NCI-H1105 treated with DMSO at 0.1 percent for 48 hours (cell line): ENCODE measurements at regions not wholly inside any gene's neighbourhood (a gene's known extent, or its start where the extent isn't known, plus 50 kb on each side); places are given as distances from the start of the nearest gene placed in this dataset.

Source experiments
- DNase-seq: peaks from one replicate; lab custom pipeline; 2025; lab: John Stamatoyannopoulos, UW

GRCh38 chr13:107864543-107865317 is 350.6 kb downstream of the LIG4 start:
- DNase-seq: peak; percentile 78

DNA sequence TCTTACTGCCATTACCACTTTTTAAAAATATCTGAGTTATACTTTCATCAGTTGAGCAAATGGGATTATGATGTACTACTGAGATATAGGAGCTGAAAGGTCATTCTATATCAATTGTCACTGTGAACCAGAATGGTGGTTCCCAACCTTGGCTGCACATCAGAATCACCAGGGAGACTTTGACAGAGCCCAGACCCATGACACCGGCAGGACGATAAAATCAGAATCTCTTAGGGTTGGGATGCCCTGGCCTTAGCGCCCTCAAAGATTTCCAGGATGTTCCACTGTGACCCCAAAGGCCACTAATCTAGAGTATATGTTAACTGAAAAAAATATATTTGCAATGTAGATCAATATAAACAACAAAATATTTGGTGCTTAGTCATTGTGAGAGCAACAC is 355.1 kb downstream of the LIG4 start:
- DNase-seq: no peak

DNA sequence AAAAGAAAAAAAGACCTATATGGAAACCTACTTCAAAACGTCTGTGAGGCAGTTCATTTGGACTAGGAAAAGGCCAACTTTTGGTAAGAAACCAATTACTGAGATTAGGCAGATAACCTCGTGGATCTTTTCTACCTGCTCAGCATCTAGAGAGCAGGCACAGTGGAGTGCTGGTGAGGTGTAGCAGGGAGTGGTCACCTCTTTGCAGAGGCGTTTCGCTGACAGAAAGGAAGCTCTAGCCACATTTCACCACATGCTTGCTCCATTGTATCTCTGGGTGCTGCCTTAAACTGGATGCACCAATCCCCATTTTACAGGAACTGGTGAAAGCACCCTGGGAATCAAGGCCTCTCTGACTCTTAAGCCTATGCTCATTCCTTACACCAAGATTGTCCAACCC is 360.5 kb downstream of the LIG4 start:
- DNase-seq: no peak

DNA sequence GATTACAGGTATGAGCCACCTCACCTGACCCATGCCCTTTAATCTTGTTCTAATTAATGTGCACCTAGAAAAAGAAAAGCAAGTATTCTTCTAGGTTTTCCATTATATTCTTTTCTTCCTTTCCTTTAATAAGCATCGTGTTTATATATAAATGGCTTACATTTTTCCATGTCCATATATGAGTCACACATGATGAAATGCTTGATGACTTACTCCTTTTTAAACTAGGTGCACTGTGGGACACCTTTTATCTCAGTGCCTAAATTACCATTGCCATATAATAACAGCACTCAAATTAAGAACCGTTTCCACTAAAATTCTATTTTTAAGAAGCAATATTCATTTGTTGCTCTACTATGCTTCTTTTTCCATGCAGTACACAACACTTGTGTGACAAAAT is 363.3 kb downstream of the LIG4 start:
- DNase-seq: no peak

- no peak for DNase-seq
Observed at GRCh38 chr13:107851670-107852069, 363.7 kb downstream of the LIG4 start.

DNA sequence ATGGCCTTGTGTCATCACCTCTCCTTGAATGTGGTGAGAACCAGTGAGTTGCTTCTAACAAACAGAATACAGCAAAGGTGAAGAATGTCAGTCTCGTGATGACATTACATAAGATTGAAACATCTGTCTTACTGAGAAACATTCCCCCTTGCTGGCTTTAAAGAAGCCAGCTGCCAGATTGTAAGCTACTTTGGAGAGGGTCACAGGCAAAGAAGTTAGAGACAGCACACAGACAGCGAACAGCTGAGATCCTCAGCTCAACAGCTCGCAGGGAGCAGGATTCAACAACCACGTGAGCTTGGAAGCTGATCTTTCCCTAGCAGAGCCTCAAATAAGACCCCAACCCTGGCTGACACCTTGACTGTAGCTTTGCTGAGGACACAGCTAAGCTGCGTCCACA is 367.9 kb downstream of the LIG4 start:
- DNase-seq: no peak

DNA sequence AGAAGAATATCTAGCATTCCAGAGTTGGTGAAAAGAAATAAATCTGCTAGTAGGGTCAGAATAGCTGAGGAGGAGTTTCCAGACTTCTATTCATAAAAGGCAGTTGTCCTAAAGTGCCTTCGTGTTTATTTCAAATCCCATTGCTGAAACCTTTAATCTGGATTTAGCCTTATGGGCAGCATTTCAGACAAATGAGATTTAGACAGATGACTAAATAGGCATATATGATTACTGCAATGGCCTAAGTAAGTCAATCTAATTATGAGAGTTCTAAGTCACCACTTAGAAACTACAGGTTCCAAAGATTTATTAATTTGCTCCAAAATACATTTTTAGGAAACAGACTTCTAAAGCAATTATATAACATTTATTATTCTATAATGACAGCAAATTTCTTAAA is 368.7 kb downstream of the LIG4 start:
- DNase-seq: no peak

DNA sequence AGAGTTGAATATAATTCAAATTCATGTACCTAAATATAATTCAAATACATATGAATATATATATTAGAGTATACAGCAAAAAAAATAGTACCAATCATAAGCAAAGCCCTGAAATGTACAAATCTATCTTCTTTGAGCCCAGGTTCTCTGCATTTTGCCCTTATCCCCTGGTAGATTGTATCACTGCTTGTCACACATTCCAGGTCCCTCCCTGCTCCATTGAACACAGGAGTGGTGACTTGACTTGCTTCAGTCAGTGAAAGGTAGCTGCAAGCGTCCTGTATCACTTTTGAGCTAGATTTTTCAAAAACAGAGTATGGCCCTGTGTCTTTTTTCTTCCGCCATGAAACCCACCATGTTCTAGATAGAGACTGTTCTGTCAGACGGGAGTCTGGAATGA is 369.4 kb downstream of the LIG4 start:
- DNase-seq: no peak

DNA sequence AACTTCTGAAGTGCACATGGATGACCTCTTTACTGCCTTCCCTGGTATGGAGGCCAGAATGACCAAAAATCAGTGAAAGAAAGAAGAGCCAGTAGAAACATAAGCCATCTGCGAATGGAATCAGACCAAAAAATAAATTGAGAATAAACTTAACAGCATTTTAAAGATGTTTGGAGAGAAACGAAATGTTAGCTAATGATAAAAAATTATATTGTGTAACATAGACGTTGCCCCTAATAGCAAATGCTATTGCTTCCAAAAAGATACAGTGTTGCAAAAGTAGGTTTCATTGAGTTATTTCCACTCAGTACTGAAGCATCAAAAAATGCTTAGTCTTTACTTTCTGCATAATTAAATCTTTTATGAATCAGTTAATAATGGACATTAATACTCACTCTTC is 371.7 kb downstream of the LIG4 start:
- DNase-seq: no peak

GRCh38 chr13:107843281-107843680 is 372.1 kb downstream of the LIG4 start:
- DNase-seq: no peak

DNA sequence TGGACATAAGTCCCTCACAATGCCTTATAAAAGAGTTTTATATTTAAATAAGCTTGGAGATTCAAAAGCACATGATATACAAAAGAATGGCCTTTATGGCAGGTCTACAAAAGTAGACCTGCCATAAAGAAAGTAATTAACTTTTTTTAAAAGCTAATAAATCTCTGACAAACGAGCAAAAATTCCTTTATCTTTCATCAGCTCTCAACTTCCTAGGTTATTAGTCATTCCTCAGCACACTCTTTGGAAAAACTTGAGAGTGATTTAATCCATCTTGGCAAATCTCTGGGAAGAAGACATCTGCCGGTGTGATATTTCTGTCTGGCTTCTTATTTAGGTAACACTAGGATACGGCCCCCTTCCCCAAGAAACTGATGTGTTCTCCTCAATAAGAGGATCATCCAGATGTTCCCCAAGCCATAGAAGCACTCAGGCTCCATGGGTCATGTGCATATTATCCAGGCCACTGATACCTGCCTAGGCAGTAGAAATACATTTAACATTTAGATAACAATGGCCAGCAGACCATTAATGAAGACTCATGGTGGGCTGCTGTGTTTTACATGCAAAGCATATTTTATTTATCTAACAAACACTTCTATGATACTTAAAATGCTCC is 372.7 kb downstream of the LIG4 start:
- DNase-seq: no peak

DNA sequence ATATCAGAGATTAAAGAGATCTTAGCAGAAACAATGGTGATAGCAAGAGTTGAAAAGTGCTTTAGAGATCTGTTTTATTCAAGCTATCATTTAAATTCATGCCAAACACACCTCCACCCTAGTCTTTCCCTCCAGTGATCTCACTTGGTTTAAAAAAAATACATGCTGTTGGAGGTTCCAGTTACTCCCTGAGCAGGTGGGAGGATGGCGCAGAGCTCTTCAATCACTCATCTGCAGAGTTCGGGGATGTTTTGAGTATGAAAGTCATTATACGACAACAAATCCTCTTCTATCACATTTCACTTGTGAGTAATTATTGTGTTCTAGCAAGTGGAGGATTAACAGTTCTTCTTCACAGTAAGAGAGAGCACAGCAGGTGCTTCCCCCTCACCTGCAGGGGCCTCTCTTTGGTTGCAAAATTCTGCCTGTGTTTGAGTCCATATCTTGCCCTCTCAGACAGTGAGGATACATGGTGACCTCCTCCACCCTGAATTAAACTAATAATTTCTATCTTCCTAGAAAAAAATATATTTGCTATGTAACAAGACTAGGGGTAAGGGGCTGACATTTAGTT is 376.7 kb downstream of the LIG4 start:
- peak; percentile 99 for DNase-seq

DNA sequence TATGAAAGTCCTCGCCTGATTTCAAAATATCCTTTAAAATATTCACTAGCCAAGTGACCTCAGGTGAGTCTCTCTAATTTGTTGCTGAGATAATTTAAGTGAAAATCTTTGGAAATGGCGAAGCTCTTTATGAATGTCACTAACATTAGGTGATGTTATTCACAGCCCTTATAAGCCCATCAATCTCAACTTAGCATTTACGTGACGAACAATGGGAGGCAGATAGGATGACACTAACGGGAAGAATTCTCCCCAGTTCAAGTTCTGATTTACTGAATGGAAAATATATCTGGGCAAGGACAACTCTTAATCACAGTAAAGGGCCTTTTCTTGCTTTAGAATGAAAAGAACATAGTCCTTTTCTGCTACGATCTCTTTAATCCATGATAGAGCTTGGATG is 378.7 kb downstream of the LIG4 start:
- DNase-seq: no peak

- DNase-seq: no peak
Observed at GRCh38 chr13:107835339-107836018, 379.9 kb downstream of the LIG4 start.

DNA sequence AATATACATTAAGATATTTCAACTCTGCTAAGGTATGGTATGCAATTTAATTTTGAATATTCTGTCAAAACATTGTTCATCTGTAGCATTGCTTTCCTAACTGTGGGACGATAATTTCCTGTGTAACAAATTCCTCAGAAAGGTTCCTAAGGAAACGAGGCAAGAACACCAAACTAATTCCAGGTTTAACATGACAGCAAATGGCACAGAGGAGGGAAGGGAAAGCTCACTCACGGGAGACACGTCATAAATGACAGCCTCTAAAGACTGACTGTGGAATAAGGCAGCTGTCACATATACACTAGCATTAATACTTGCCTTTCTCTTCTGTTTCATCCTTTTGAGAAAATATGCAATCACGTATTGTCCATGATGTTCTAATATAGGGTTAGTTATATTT is 380.6 kb downstream of the LIG4 start:
- no peak for DNase-seq

DNA sequence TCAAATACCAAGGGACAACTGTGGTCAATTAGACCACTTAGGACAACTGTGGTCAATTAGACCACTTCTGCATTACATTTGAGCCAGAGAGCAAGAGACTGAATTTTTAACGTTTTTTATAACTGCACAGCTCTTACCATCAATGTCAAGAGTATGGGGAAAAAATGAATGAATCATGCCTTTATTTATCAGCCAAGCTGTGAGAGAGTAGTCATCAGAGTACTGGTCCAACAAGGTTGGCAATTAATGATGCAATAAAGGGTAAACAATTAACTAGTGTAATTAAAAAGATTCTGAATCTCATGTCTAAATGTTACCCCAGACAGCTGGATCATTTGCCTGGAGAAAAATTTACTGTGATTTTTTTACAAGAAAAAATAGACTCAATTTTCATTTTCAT is 381.1 kb downstream of the LIG4 start:
- DNase-seq: peak; percentile 26

- DNase-seq: no peak
Observed at GRCh38 chr13:107832500-107833100, 382.7 kb downstream of the LIG4 start.

- DNase-seq: no peak
Observed at GRCh38 chr13:107830804-107831203, 384.5 kb downstream of the LIG4 start.

DNA sequence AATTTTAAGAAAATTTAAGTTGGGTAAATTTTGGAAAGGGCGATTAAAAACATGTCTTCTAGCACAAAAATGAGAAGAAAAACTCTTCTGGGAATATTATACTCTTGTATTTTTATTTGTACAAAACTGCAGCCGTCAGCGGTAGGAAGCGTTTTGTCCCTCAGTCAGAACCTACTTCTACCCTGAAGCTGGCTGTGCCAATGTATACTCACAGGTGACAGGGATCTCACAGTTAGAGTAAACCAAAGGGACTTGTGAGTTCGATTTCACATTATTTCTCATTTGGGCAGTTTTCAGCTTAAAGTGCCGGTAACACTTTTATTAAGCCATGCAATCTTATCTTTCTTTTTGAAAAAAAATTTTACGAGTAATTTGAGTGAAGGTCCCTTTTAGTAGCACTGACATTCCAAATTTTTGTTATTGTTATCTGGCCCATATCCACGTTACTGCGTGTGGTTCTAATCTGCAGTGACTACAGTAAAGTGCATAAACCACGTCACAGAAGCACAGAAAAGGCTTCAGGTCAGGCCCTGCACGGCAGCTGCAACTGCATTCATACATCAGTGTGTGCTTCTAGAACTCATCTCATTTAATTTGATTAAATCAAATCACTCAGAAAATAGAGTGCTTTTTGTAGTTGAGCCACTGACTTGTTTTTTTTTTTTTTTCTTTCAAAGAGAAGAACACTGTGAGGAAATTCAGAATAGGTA is 387.3 kb downstream of the LIG4 start:
- DNase-seq: no peak

GRCh38 chr13:107824635-107825034 is 390.7 kb downstream of the LIG4 start:
- DNase-seq: peak; percentile 85

DNA sequence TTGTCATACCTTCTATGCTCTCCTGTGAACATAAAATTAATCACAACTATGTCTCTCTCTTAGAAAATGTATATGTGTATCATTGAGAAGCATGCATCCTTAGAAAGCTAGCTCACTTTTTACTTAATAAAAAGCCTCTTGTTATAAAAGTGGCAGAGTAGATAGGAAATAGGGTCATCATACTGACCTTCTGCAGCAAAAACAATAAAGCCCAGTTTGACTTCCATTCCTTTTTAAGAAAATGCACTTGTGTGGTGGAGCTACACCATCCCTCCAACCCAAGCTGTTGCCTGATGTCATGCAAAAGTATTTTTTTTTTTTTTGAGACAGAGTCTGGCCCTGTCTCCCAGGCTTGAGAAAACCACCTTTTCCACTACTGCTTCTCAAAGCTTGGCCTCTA is 393.3 kb downstream of the LIG4 start:
- DNase-seq: no peak

GRCh38 chr13:107821492-107821891 is 393.8 kb downstream of the LIG4 start:
- no peak for DNase-seq
